ENCODE measurements at regions not wholly inside any gene's neighbourhood (a gene's known extent, or its start where the extent isn't known, plus 50 kb on each side); places are given as distances from the start of the nearest gene placed in this dataset.
A peak's percentile ranks its signal among the peaks of the same experiment; 100 is the strongest.

DNA sequence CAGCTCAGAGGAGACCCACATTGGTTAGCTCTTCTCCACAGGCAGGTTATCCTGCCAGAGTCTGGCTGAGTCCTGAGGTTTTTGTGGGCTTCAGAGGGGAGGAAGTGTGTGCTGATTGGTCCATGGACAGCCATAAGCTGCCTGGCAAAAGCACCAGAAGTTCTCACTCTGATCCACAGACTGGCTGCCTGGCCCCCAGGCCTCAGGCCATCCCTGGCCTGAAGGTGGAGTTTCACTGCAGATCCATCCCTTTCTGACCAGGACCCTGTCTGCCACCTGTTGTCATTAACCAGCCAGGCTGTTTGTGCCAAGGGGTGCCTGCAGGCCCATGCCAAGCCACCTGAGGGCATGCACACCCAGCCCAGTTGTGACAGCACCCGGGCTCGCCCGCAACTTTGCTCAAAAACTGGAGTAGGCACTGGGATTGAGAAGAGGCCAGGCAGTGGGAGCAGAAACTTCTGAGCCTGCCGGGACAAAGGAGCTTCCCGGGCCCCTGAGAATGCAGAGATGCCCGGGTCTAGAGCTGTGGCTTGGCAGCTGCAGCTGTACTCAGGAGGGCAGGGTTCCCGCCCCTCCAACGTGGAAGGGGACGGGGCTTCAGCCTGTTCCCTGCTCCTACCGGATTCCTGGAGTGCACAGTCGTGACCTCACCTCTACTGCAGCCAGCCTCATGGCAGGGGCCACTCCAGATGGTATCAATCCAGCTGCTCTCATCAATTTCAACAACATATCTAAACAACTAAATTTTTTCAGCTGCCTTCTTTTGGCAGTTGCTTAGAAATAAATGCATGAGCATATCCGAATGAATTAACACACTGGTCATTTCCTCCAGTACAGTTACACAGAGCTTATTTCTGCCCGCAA lies 1277.3 kb downstream of the SLC16A7 start:
- H3K4me3 ChIP-seq (ENCODE audit: low read depth, poor library complexity, severe bottlenecking), result no peak overlapping the region
- intact Hi-C loops (cut with DNase I; ENCODE audit: low total_unique reads), result no loop called here
- TF ChIP-seq, protein P1, sequence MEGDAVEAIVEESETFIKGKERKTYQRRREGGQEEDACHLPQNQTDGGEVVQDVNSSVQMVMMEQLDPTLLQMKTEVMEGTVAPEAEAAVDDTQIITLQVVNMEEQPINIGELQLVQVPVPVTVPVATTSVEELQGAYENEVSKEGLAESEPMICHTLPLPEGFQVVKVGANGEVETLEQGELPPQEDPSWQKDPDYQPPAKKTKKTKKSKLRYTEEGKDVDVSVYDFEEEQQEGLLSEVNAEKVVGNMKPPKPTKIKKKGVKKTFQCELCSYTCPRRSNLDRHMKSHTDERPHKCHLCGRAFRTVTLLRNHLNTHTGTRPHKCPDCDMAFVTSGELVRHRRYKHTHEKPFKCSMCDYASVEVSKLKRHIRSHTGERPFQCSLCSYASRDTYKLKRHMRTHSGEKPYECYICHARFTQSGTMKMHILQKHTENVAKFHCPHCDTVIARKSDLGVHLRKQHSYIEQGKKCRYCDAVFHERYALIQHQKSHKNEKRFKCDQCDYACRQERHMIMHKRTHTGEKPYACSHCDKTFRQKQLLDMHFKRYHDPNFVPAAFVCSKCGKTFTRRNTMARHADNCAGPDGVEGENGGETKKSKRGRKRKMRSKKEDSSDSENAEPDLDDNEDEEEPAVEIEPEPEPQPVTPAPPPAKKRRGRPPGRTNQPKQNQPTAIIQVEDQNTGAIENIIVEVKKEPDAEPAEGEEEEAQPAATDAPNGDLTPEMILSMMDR (IDR thresholded peaks at IDR 0.05), result no peak
- TF ChIP-seq POLR2A (IDR thresholded peaks at IDR 0.05), result no peak
- WGBS, 2 donors, result 66 to 68% methylated on average over 13 of the region's 13 CpGs
- DNase-seq (ENCODE audit: low spot score in 2 of 2), result peak in 1 of 2 donors; percentile 78

DNA sequence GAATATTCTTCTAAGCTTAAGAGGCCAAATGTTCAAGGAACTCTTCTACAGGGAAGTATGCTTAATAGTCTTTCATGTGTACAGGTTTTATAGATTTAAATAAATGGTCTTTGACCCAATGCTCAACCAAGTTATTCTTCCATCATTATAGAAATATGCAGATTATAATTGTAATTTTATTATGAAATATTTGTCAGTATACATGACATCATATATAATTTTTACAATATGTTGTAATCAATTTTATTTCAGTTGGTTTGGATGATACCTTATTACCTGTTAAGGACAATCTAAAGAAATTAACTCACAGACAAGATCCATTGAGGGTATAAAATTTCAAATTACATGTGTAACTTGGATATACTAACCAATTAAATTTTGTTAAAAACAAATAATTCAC lies 1278.3 kb downstream of the SLC16A7 start:
- H3K4me3 ChIP-seq (ENCODE audit: low read depth, poor library complexity, severe bottlenecking), result no peak overlapping the region
- TF ChIP-seq, protein P1 (IDR thresholded peaks at IDR 0.05), result no peak
- no peak for TF ChIP-seq POLR2A (IDR thresholded peaks at IDR 0.05)
- no peak for DNase-seq (ENCODE audit: low spot score in 2 of 2)
- intact Hi-C loops (cut with DNase I; ENCODE audit: low total_unique reads), result no loop called here

DNA sequence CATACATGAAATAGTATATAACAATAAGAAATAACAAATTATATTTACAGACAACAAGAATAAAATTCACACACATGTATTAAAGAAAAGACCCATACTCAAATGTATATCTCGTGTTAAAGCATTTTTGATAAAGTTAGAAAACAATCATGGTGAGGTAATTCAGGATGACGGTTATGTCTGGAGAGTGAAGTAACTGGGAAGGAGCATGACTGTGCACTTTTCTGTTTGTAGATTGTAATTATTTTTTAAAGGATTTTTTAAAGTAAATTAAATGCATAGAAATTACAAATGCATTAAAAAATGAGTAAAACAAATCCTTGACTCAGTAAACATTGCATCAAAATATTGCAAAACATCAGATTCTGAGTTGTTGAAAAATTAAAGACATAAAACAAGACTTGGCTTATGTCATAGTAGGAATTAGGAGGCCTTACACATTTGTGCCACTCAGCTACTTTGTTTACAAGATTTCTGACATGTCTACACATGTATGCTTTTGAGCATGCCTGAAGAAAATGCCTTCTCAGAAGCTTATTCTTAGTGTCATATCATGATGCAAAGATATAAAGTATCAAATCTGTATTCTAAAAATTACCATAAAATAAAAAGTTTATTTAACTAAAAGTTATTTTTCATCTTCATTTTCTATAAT lies 1325.1 kb downstream of the SLC16A7 start:
- no peak overlapping the region for H3K4me3 ChIP-seq (ENCODE audit: low read depth, poor library complexity, severe bottlenecking)
- intact Hi-C loops (cut with DNase I; ENCODE audit: low total_unique reads), result no loop called here
- no peak for TF ChIP-seq POLR2A (IDR thresholded peaks at IDR 0.05)
- TF ChIP-seq, protein P1 (IDR thresholded peaks at IDR 0.05), result no peak
- DNase-seq (ENCODE audit: low spot score in 2 of 2), result no peak
- WGBS, 2 donors, result 66 to 71% methylated on average over 2 of the region's 2 CpGs

DNA sequence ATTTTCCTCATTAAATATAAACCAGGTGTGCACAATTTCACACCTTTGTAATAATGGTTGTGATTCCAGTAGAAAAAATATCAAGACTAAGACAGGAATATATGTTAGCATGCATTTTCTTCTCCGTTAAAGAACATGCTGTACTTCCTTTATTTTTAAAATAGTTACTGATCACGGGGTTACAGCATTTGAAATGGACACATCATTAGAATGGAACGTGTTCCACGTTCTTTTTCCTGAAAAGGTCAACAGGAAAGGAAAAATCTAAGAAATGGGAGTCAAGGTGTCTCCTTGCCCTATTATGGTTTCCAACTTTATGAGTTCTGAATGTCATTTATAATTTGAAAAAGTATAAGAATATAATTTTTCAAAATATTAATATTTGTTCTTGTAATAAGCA lies 1325.7 kb downstream of the SLC16A7 start:
- DNase-seq (ENCODE audit: low spot score in 2 of 2), result no peak
- intact Hi-C loops (cut with DNase I; ENCODE audit: low total_unique reads), result no loop called here
- H3K4me3 ChIP-seq (ENCODE audit: low read depth, poor library complexity, severe bottlenecking), result no peak overlapping the region
- no peak for TF ChIP-seq POLR2A (IDR thresholded peaks at IDR 0.05)
- TF ChIP-seq, protein P1 (IDR thresholded peaks at IDR 0.05), result no peak
- 61 to 62% methylated on average over 4 of the region's 4 CpGs for WGBS, 2 donors

DNA sequence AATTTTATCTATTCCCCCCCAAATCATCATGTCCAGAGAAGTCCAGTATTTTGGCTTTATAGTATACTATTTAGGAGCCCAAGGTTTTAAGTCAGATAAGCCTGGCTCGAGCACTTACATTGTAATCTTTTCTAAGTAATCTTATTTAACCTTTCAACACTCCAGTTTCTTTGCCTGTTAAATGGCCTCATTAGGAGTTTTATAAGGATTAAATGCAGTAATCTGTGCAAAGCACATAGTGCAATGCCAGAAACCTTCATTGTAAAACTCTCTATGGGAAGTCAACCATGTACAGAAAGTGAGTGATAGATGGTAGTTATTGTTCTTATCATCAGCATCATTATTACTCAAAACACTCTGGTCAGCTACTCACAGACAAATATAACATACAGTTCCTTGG lies 1330.4 kb downstream of the SLC16A7 start:
- intact Hi-C loops (cut with DNase I; ENCODE audit: low total_unique reads), result no loop called here
- no peak for TF ChIP-seq POLR2A (IDR thresholded peaks at IDR 0.05)
- TF ChIP-seq, protein P1 (IDR thresholded peaks at IDR 0.05), result no peak
- no peak for DNase-seq (ENCODE audit: low spot score in 2 of 2)
- 64 to 78% methylated on average over 1 of the region's 1 CpG for WGBS, 2 donors
- no peak overlapping the region for H3K4me3 ChIP-seq (ENCODE audit: low read depth, poor library complexity, severe bottlenecking)
